AG10803 (cell line): ENCODE measurements at regions not wholly inside any gene's neighbourhood (a gene's known extent, or its start where the extent isn't known, plus 50 kb on each side); places are given as distances from the start of the nearest gene placed in this dataset.

ENCODE experiments used
- DNase-seq: peaks from one replicate; pipeline ENCODE4 v3.0.0; 2010; ENCODE audit warnings: low read depth
- H3K4me3 ChIP-seq: 2 replicates; pipeline ENCODE4 v1.5.1; 2011; ENCODE audit warnings: mild to moderate bottlenecking, low read length, control low read depth
- CTCF ChIP-seq: conservative IDR thresholded peaks from 2 replicates; pipeline ENCODE4 v1.5.1; 2011; ENCODE audit warnings: mild to moderate bottlenecking, low read length, control low read depth, inconsistent platforms

GRCh38 chr3:137615659-137616418 is 148.3 kb upstream of the SOX14 start:
- no peak for DNase-seq
- TF ChIP-seq CTCF: no peak
- H3K4me3 ChIP-seq: no peak overlapping the region

GRCh38 chr3:137641879-137642704 is 122.0 kb upstream of the SOX14 start:
- DNase-seq: no peak
- no peak overlapping the region for H3K4me3 ChIP-seq
- no peak for TF ChIP-seq CTCF

GRCh38 chr3:137642831-137643230 is 121.3 kb upstream of the SOX14 start:
- H3K4me3 ChIP-seq: no peak overlapping the region
- DNase-seq: no peak
- no peak for TF ChIP-seq CTCF

GRCh38 chr3:137647179-137647578 is 116.9 kb upstream of the SOX14 start:
- DNase-seq: no peak
- TF ChIP-seq CTCF: no peak
- no peak overlapping the region for H3K4me3 ChIP-seq

GRCh38 chr3:137669519-137670060 is 94.5 kb upstream of the SOX14 start:
- TF ChIP-seq CTCF: no peak
- no peak for DNase-seq
- H3K4me3 ChIP-seq: no peak overlapping the region

GRCh38 chr3:137687181-137687879 is 76.8 kb upstream of the SOX14 start:
- no peak overlapping the region for H3K4me3 ChIP-seq
- no peak for DNase-seq
- no peak for TF ChIP-seq CTCF
